GM12878 (cell line): ENCODE measurements at regions not wholly inside any gene's neighbourhood (a gene's known extent, or its start where the extent isn't known, plus 50 kb on each side); places are given as distances from the start of the nearest gene placed in this dataset.

Experiments
- ATAC-seq: fragments of 200-7000 bp; cut with Tn5 transposase; 3 replicates; pipeline ENCODE4 v1.9.1; 2020; ENCODE audit warnings: mild to moderate bottlenecking, moderate library complexity
- BruUV-seq: library from RNA; stranded (reverse); fragments of 400-500 nt; replicated peaks from 2 replicates; lab custom pipeline; 2021; lab: Mats Ljungman, UMichigan
- CTCF ChIA-PET: fragments of 300-600 bp; sonication (Branson Sonifier 250); formaldehyde crosslinking; extraction: SDS; loops from one replicate; lab custom pipeline; 2021; ENCODE audit warnings: inconsistent platforms; lab: Yijun Ruan, JAX
- POLR2A ChIA-PET: fragments of 350-600 bp; formaldehyde crosslinking; extraction: SDS; loops from one replicate; lab custom pipeline; 2021; ENCODE audit warnings: inconsistent platforms; lab: Charles Lee
- RAD21 ChIA-PET: fragments of 300-600 bp; sonication (Branson Sonifier 250); formaldehyde crosslinking; loops from one replicate; lab custom pipeline; 2023; ENCODE audit warnings: antibody characterized with exemption; ENCODE audit not compliant: unreplicated experiment; lab: Charles Lee
- SMC1A ChIA-PET: fragments of 300-600 bp; sonication (Branson Sonifier 250); formaldehyde crosslinking; loops from one replicate; lab custom pipeline; 2023; ENCODE audit not compliant: unreplicated experiment, uncharacterized antibody; lab: Charles Lee
- DNase-seq: peaks from one replicate; pipeline ENCODE4 v3.0.0-alpha.2; 2011; ENCODE audit warnings: low read depth, low spot score
- FAIRE-seq: peaks from 3 replicates; lab custom pipeline; 2011; peaks lifted over from hg19 to GRCh38; lab: Jason Lieb, UNC
- H2AFZ ChIP-seq: 2 replicates; pipeline ENCODE4 v1.6.0; 2011; ENCODE audit warnings: low read depth, low read length, control low read depth; ENCODE audit not compliant: control insufficient read depth
- H3K27ac ChIP-seq: 2 replicates; pipeline ENCODE4 v1.5.1; 2011; ENCODE audit warnings: control low read depth; ENCODE audit not compliant: control insufficient read depth, insufficient read depth
- H3K27me3 ChIP-seq, 2 experiments: replicated peaks in 1 of 2; 2 replicates each; pipeline versions ENCODE4 v1.6.0 to v1.6.1; 2011; ENCODE audit warnings: low read length in 1 of 2; ENCODE audit not compliant: control insufficient read depth in 2 of 2, insufficient read depth in 2 of 2
- H3K36me3 ChIP-seq, 2 experiments: 2 replicates each; pipeline ENCODE4 v1.5.1; 2011; ENCODE audit warnings: low read length in 1 of 2; ENCODE audit not compliant: control insufficient read depth in 2 of 2, insufficient read depth in 2 of 2
- H3K4me1 ChIP-seq: 2 replicates; pipeline ENCODE4 v1.6.1; 2011; ENCODE audit warnings: mild to moderate bottlenecking, low read length, moderate library complexity, mixed read lengths; ENCODE audit not compliant: control insufficient read depth, insufficient read depth
- H3K4me2 ChIP-seq: 2 replicates; pipeline ENCODE4 v1.6.0; 2011; ENCODE audit warnings: control low read depth; ENCODE audit not compliant: control insufficient read depth, insufficient read depth
- H3K4me3 ChIP-seq: fragments of 200-600 bp; sonication (generic); 2 replicates; pipeline ENCODE4 v1.5.1; 2016
- H3K79me2 ChIP-seq: 2 replicates; pipeline ENCODE4 v1.6.0; 2011; ENCODE audit warnings: low read length; ENCODE audit not compliant: control insufficient read depth, insufficient read depth
- H3K9ac ChIP-seq: 2 replicates; pipeline ENCODE4 v1.8.0; 2011; ENCODE audit warnings: low read length, control low read depth, mixed read lengths; ENCODE audit not compliant: control insufficient read depth, insufficient read depth
- H3K9me3 ChIP-seq: replicated peaks from 3 replicates; pipeline ENCODE4 v1.5.1; 2011; ENCODE audit warnings: mild to moderate bottlenecking, low read length; ENCODE audit not compliant: control insufficient read depth, insufficient read depth
- H4K20me1 ChIP-seq: 2 replicates; pipeline ENCODE4 v1.6.0; 2011; ENCODE audit not compliant: control insufficient read depth, insufficient read depth
- CBX3 ChIP-seq: fragments of 200-600 bp; sonication (generic); IDR thresholded peaks from 2 replicates; pipeline ENCODE4 v1.6.1; 2016; ENCODE audit warnings: low read depth, borderline replicate concordance
- CREB1 ChIP-seq: IDR thresholded peaks from 2 replicates; pipeline ENCODE4 v1.6.1; 2012; ENCODE audit warnings: low read depth, mild to moderate bottlenecking, inconsistent platforms
- ETV6 ChIP-seq, 2 experiments: fragments of 450-650 bp in 1 of 2; IDR thresholded peaks in 1 of 2; conservative IDR thresholded peaks in 1 of 2; 2 replicates each; pipeline ENCODE4 v1.6.1; 2014; ENCODE audit warnings: antibody characterized with exemption in 1 of 2, borderline replicate concordance in 1 of 2, low read depth in 1 of 2, mild to moderate bottlenecking in 1 of 2, moderate library complexity in 1 of 2
- MXI1 ChIP-seq: fragments of 150-350 bp; IDR thresholded peaks from 2 replicates; pipeline ENCODE4 v1.6.1; 2011; ENCODE audit warnings: low read depth, mild to moderate bottlenecking, inconsistent platforms, low read length, improper control_type of control experiment
- NFYA ChIP-seq: IDR thresholded peaks from 2 replicates; pipeline ENCODE4 v1.6.1; 2011; ENCODE audit warnings: low read depth, mild to moderate bottlenecking, low read length, improper control_type of control experiment, borderline replicate concordance
- POLR2AphosphoS2 ChIP-seq: IDR thresholded peaks from 2 replicates; pipeline ENCODE4 v1.6.1; 2011; ENCODE audit warnings: low read depth, mild to moderate bottlenecking, low read length, improper control_type of control experiment, moderate library complexity
- SMAD1 ChIP-seq: fragments of 450-650 bp; IDR thresholded peaks from 2 replicates; pipeline ENCODE4 v1.6.1; 2018; ENCODE audit warnings: mild to moderate bottlenecking, low read depth; ENCODE audit not compliant: partially characterized antibody
- STAT3 ChIP-seq: IDR thresholded peaks from 2 replicates; pipeline ENCODE4 v1.6.1; 2011; ENCODE audit warnings: low read depth, low read length, improper control_type of control experiment
- WRNIP1 ChIP-seq: IDR thresholded peaks from 2 replicates; pipeline ENCODE4 v1.6.1; 2011; ENCODE audit warnings: low read depth, low read length, improper control_type of control experiment, borderline replicate concordance
- ZNF207 ChIP-seq: fragments of 450-650 bp; IDR thresholded peaks from 2 replicates; pipeline ENCODE4 v1.6.1; 2014; ENCODE audit warnings: antibody characterized with exemption, mild to moderate bottlenecking, borderline replicate concordance
- ZNF622 ChIP-seq: fragments of 450-650 bp; IDR thresholded peaks from 2 replicates; pipeline ENCODE4 v1.6.1; 2017; ENCODE audit warnings: mild to moderate bottlenecking, inconsistent platforms
- WGBS: methylation state at CpG from one replicate; pipeline ENCODE4 v1.1.6; 2016; ENCODE audit warnings: low lambda C conversion rate; ENCODE audit not compliant: insufficient replicate concordance, insufficient coverage; ENCODE audit errors: missing lambda C conversion rate; 5-methylcytosine and 5-hydroxymethylcytosine counted together
- in situ Hi-C: fragments of 300-500 bp; cut with MboI; formaldehyde crosslinking; loops from 9 replicates; pipeline ENCODE4 v1.14.3; 2018; ENCODE audit warnings: mixed read lengths
- intact Hi-C: fragments of 100-400 bp; cut with micrococcal nuclease; formaldehyde crosslinking; loops from one replicate; pipeline ENCODE4 v1.14.2; 2022; ENCODE audit not compliant: unreplicated experiment
- TF ChIP-seq, protein P1 (sequence below): fragments of 450-650 bp; IDR thresholded peaks from 2 replicates; pipeline ENCODE4 v1.6.1; 2017; ENCODE audit warnings: low read depth, mild to moderate bottlenecking, moderate library complexity
- TF ChIP-seq, protein P2 (sequence below): fragments of 150-350 bp; IDR thresholded peaks from 2 replicates; pipeline ENCODE4 v1.6.1; 2014; ENCODE audit warnings: mild to moderate bottlenecking, low read depth, low read length

DNA sequence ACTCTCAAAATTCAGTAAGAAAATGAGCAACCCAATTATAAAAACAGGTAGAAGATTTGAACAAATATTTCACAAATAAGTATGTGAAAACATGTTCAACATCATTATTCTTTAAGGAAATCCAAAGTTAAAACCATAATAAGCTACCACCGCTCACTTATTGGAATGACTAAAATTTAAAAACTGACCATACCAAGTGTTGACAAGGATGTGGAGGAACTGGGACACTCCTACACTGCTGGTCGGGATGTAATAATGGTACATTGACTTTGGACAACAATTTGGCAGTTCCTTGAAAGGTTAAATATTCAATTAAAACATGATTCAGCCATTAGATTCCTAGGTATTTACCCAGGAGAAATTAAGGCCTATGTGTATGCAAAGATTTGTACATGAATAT lies 336.5 kb downstream of the IRS1 start:
- Histone ChIP-seq H3K79me2 (no peaks in the 10 kb centered on the region), H3K27me3 (no peaks in the 10 kb centered on the region), H3K9ac (no peak overlapping the region), H4K20me1 (no peaks in the 10 kb centered on the region), H2AFZ (no peak overlapping the region), H3K36me3 (no peaks in the 10 kb centered on the region), H3K4me2 (no peak overlapping the region), H3K4me3 (no peak overlapping the region), H3K27ac (no peak overlapping the region), H3K9me3 (no peaks in the 10 kb centered on the region), H3K4me1 (no peaks in the 10 kb centered on the region)
- DNase-seq (no peak), FAIRE-seq (no peak), ATAC-seq (no peak)
- RAD21 ChIA-PET: no interaction called here
- intact Hi-C loops (no loop called here), in situ Hi-C loops (no loop called here)
- TF ChIP-seq, protein P1, sequence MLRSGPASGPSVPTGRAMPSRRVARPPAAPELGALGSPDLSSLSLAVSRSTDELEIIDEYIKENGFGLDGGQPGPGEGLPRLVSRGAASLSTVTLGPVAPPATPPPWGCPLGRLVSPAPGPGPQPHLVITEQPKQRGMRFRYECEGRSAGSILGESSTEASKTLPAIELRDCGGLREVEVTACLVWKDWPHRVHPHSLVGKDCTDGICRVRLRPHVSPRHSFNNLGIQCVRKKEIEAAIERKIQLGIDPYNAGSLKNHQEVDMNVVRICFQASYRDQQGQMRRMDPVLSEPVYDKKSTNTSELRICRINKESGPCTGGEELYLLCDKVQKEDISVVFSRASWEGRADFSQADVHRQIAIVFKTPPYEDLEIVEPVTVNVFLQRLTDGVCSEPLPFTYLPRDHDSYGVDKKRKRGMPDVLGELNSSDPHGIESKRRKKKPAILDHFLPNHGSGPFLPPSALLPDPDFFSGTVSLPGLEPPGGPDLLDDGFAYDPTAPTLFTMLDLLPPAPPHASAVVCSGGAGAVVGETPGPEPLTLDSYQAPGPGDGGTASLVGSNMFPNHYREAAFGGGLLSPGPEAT: no peak
- TF ChIP-seq NFYA (no peak), CBX3 (no peak), CREB1 (no peak)
- 71% methylated on average over 2 of the region's 2 CpGs for WGBS
- BruUV-seq: no TSS peak
- SMC1A ChIA-PET: interaction anchor here (0.7 kb wide), 1 partner anchor 28 kb away, joined by 3 read pairs; no protein-coding TSS in a partner anchor
- CTCF ChIA-PET: no interaction called here
- POLR2A ChIA-PET: no interaction called here

DNA sequence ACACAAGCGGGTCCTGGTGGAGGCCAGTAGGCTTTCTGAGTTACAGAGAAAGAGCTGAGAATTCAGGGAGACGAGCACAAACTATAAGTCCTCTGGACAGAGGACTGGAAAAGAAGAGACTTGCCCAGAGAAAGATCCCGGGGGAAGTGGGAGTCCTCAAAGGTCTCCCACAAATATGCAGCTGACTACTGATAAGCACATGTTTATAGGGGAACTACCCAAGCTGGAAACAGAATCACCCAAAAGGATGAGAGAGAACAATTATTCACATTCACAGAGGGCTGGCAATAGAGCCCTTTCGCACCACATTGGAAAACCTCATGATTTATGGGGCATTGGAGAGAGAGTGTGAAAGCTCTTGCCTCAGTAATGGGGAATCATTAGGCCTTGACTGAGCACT lies 337.6 kb downstream of the IRS1 start:
- intact Hi-C loops: no loop called here
- ChIA-PET CTCF (interaction anchor here (0.5 kb wide), 1 partner anchor 309 kb away, joined by 3 read pairs; no protein-coding TSS in a partner anchor), SMC1A (no interaction called here), POLR2A (no interaction called here), RAD21 (no interaction called here)
- Histone ChIP-seq H2AFZ (no peak overlapping the region), H3K9ac (no peak overlapping the region), H3K4me2 (no peak overlapping the region), H3K4me3 (no peak overlapping the region), H3K36me3 (no peaks in the 10 kb centered on the region), H3K27me3 (no peaks in the 10 kb centered on the region), H3K79me2 (no peaks in the 10 kb centered on the region), H3K9me3 (no peaks in the 10 kb centered on the region), H3K27ac (no peak overlapping the region), H4K20me1 (no peaks in the 10 kb centered on the region), H3K4me1 (no peaks in the 10 kb centered on the region)
- in situ Hi-C loops: no loop called here
- no peak for DNase-seq
- WGBS: 41% methylated on average over 4 of the region's 4 CpGs
- BruUV-seq: no TSS peak
- FAIRE-seq: no peak
- no peak for ATAC-seq
- TF ChIP-seq, protein P2, sequence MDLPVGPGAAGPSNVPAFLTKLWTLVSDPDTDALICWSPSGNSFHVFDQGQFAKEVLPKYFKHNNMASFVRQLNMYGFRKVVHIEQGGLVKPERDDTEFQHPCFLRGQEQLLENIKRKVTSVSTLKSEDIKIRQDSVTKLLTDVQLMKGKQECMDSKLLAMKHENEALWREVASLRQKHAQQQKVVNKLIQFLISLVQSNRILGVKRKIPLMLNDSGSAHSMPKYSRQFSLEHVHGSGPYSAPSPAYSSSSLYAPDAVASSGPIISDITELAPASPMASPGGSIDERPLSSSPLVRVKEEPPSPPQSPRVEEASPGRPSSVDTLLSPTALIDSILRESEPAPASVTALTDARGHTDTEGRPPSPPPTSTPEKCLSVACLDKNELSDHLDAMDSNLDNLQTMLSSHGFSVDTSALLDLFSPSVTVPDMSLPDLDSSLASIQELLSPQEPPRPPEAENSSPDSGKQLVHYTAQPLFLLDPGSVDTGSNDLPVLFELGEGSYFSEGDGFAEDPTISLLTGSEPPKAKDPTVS: no peak
- no peak for TF ChIP-seq MXI1
- no peak for TF ChIP-seq POLR2AphosphoS2
- no peak for TF ChIP-seq SMAD1
- TF ChIP-seq STAT3: no peak
- no peak for TF ChIP-seq ETV6 (conservative IDR thresholded peaks at IDR 0.05 in 1 of 2, IDR thresholded peaks at IDR 0.05 in 1 of 2; ENCODE audit: borderline replicate concordance in 1 of 2, low read depth in 1 of 2)
- no peak for TF ChIP-seq ZNF207
- no peak for TF ChIP-seq ZNF622
- TF ChIP-seq WRNIP1: no peak
